DMS53 treated with DMSO at 0.1 percent for 48 hours (cell line): ENCODE measurements at regions not wholly inside any gene's neighbourhood (a gene's known extent, or its start where the extent isn't known, plus 50 kb on each side); places are given as distances from the start of the nearest gene placed in this dataset.

Experiments
- DNase-seq: peaks from one replicate; lab custom pipeline; 2025; ENCODE audit not compliant: unreplicated experiment; lab: John Stamatoyannopoulos, UW

- DNase-seq: no peak
These were observed 459.4 kb downstream of the FOXO1 start for GRCh38 chr13:40207001-40207478.

DNA sequence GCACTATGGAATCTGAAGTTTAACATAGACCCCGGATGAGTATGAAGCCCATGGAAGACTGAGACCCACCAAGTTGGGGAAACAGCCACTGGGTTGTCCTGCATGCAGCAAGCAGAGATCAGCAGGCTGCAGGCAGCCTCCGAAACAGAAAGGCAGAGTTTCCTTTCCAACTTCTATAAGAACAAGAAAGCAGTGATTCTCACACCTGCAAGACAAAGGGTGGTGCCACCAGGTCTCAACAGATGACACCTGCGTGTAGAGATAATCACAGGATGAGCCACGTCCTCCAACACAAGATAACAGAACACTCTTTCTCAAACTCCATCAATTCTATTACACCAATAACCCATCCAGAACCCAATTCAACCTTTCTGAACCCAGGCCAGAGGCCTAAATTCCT is 457.9 kb downstream of the FOXO1 start:
- no peak for DNase-seq

GRCh38 chr13:40210865-40211585 is 455.4 kb downstream of the FOXO1 start:
- no peak for DNase-seq

- DNase-seq: no peak
These were observed 454.9 kb downstream of the FOXO1 start for GRCh38 chr13:40211586-40211968.

GRCh38 chr13:40213779-40214178 is 452.7 kb downstream of the FOXO1 start:
- DNase-seq: no peak

DNA sequence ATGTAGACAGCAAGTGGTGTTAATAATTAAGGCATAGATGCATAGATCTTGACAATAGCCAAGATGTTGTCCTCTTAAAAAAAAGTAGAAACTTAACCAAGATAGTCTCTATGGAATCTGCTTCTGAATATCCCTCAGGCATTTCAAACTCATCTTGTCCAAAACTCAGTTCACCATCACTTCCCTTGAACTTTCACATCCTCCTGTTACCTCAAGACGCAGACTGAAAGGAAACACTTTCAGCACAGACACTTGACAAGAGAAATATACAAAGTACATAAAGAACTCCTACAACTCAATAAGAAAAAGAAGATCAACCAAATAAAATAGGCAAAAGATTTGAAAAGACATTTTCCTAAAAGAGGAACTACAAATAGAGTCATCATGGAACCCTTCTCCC is 451.1 kb downstream of the FOXO1 start:
- no peak for DNase-seq

DNA sequence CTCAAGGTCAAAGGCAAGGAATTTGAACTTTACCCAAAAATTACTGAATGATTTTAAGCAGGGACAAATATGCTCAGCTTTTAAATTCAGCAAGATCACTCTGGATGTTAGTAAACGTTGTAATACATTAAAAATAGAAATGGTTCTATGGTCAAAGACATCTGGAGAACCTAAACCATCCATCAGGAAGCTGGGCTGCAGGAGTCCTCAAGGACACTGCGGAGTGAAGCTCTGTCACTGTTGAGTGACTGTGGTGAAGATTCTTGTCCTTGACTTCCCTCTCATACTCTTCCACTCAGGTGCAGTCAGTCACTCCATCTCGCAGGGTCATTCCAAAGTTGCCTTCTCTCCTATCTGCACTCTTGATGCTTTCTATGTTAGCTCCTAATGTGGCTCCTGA is 450.7 kb downstream of the FOXO1 start:
- no peak for DNase-seq

DNA sequence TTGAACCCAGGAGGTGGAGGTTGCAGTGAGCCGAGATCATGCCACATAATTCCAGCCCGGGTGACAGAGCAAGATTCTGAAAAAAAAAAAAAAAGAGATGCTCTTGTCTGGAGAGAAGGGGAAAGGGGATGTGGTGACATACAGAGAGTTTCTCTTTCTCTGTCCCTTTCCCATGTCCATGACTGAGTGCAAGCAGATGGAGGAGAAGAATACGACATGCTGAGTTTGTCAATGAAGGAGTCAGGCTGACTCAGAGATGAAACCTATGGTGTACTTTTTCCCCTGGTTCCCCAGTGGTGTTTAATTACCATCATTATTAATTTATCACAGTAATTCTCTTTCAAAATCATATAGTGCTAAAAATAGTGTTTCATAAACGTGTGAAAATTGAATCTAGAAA is 448.8 kb downstream of the FOXO1 start:
- no peak for DNase-seq

DNA sequence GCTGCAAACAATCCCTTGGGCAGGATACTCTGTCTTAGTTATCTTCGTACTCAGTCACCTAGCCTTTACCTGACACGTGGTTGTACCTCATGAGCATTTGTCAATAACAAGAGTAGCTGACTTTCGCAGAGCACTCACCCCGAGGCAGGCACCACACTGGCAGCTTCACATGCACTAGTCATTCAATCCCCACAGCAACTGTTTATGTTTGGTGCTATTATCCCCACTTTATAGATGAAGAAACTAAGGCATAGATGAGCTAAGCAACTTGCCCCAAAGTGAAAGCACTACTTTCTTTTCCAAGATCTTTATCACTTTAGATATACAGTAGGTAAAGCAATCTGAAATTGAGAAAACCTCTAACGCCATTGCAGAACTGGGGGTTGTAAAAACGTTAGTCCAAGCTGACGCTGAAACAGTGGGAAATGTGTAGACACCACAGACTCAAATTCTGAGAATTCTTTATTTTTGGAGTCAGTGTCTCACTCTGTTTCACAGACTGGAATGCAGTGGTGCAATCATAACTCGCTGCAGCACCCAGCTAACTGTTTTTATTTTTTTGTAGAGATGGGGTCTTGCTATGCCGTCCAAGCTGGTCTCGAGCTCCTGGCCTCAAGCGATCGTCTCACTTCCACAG is 446.0 kb downstream of the FOXO1 start:
- no peak for DNase-seq

- no peak for DNase-seq
These were observed 445.3 kb downstream of the FOXO1 start for GRCh38 chr13:40221131-40221459.

- DNase-seq: no peak
These were observed 444.8 kb downstream of the FOXO1 start for GRCh38 chr13:40221460-40222201.

GRCh38 chr13:40223585-40223984 is 442.9 kb downstream of the FOXO1 start:
- DNase-seq: no peak

DNA sequence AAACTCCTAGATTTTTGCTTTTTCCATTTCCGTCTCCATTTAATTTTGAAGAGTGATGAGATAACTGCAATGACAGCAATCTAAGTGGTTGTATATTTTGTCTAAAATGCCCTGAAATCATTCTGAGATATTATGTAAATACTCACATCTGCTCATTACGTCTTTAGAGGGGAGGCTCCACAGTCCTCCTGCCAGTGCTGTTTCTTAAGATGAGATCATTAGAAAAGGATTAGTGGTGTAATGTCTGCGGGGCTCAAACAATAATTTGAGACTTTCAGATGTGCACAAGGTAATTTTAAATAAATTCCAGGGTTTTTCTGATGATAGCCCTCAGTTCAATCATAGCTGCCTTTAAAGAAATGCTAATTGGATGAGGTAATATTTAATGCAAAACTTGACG is 437.9 kb downstream of the FOXO1 start:
- no peak for DNase-seq

GRCh38 chr13:40228990-40229389 is 437.5 kb downstream of the FOXO1 start:
- no peak for DNase-seq

- DNase-seq: no peak
These were observed 435.6 kb downstream of the FOXO1 start for GRCh38 chr13:40230833-40231266.

- DNase-seq: no peak
These were observed 435.1 kb downstream of the FOXO1 start for GRCh38 chr13:40231311-40231710.

GRCh38 chr13:40231751-40232150 is 434.7 kb downstream of the FOXO1 start:
- DNase-seq: no peak

DNA sequence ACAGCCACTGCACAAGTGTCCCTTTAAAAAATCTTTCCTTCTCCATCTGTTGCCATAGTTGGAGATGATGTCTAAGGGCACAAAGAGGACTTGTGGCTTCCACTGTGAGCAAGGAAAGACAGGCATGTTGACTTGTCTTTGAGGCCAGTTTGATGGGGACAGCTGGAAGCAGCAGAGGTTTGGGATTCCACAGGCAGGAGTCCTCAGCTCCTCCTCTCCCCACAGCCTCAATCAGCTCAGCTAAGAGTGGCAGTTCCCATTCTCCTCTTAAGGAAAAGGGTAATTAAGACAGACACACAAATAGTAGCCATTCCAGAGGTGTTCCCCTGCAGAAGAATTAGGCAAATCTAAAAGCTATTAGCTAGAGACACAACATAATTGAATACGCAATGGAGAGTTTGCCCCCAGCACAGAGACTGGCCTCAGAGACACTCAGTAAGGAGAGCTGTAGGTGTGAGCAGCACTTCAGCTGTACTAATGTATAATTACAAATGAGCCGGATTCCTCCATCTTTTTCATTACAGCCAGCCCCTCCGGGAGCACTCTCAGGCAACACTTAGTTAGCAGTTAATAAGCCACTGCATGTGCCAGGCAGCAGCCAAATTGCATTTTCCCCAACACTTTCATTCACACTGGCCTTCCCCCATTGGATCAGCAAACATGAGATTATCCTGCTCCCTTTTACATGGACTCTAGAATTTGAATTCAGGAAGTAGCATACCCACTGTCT is 434.0 kb downstream of the FOXO1 start:
- DNase-seq: no peak

GRCh38 chr13:40233731-40234195 is 432.7 kb downstream of the FOXO1 start:
- DNase-seq: no peak

DNA sequence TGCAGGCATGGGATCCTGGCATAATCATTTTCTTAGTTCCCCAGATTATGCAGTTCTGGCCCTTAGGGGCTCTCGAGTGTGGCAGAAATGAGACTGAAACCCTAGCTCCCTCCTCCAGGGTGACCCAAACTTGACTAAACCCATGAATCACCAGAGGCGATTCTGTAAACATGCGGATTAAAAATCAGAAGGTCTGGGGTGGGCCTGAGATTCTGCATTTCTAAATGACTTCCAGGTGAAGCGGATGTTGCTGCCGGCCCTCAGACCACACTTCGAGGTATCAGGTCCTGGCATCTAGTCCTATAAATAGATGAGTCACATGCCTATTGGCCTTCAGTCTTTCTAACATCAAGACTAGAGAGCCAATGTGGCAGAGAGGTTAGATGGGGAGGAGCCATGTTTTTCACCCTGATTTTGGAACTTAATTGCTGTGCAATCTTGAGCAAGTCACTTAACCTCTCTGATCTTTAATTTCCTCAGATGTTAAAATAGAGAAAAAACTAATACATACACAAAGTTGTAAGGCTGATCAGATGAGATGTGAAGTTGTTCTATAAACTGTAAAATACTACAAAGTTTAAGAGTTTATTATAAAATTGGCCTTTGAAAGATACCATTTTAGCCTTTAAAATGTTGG is 431.2 kb downstream of the FOXO1 start:
- DNase-seq: no peak
